C4-2B (cell line): ENCODE measurements at regions not wholly inside any gene's neighbourhood (a gene's known extent, or its start where the extent isn't known, plus 50 kb on each side); places are given as distances from the start of the nearest gene placed in this dataset.

Experiments
- H3K27ac ChIP-seq: fragments of 450-650 bp; 2 replicates; pipeline ENCODE4 v1.5.1; 2017
- CTCF ChIP-seq: fragments of 450-650 bp; conservative IDR thresholded peaks from 2 replicates; pipeline ENCODE4 v1.5.1; 2017; ENCODE audit warnings: mild to moderate bottlenecking
- ZFX ChIP-seq: fragments of 450-650 bp; IDR thresholded peaks from 2 replicates; pipeline ENCODE4 v1.6.1; 2017

GRCh38 chrX:5051831-5052491 is 1176.7 kb downstream of the NLGN4X start:
- H3K27ac ChIP-seq: no peak overlapping the region

DNA sequence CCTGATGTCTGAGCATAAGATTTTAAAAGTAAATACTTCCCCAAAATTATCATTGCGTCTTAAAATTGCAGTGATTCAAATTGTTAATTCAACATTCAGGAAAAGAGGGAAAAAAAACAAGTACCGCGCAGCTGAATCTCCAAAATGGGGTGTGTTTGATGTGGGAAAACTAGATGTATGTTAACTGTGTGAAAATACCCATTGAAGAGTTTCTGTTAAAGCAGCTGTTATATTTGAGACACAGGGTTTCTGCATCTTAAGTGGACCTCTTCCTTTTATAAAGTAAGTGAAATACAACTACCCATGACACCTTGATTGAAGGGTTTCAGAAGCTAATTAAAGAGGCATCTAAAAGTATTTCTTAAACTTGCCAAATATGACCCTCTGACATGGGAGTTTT is 1186.1 kb downstream of the NLGN4X start:
- TF ChIP-seq CTCF (no peak), ZFX (no peak)
- no peak overlapping the region for H3K27ac ChIP-seq

More at GRCh38 chrX:5051831-5052491, 1176.7 kb downstream of the NLGN4X start:
- TF ChIP-seq CTCF (no peak), ZFX (no peak)

DNA sequence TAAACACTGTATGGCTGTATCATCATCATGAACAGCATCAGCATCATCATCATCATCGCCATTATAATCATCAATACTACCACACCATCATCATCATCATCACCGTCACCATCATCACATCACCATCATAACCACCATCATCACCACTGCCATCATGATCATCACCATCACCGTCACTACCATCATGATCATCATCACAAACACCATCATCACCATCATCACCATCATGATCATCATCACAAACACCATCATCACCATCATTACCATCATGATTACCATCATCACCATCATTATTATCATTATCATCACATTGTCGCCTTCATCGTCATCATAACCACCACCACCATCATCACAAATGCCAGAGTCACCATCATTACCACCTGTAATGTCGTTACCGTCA is 1196.9 kb downstream of the NLGN4X start:
- TF ChIP-seq CTCF (no peak), ZFX (no peak)
- no peak overlapping the region for H3K27ac ChIP-seq

DNA sequence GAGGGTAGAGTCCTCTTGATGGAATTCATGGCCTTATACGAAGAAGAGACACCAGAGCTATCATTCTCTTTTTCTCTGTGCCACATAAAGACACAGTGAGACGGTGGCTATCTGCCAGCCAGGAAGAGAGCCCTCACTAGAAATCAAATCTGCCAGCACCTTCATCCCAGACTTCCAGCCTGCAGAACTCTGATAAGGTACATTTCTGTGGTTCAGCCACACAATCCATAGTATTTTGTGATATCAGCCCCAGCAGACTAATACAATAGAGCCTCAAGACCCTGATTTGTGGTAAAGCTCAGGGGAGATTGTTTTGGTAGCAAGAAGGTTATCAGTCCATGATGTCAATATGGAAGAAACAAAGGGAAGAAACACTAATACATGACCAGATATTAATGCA is 1213.2 kb downstream of the NLGN4X start:
- no peak overlapping the region for H3K27ac ChIP-seq
- TF ChIP-seq CTCF (no peak), ZFX (no peak)

GRCh38 chrX:4994855-4995254 is 1233.8 kb downstream of the NLGN4X start:
- no peak overlapping the region for H3K27ac ChIP-seq
- TF ChIP-seq CTCF (no peak), ZFX (no peak)

GRCh38 chrX:4978613-4979012 is 1250.1 kb downstream of the NLGN4X start:
- H3K27ac ChIP-seq: no peak overlapping the region
- no peak for TF ChIP-seq CTCF
- TF ChIP-seq ZFX: no peak

DNA sequence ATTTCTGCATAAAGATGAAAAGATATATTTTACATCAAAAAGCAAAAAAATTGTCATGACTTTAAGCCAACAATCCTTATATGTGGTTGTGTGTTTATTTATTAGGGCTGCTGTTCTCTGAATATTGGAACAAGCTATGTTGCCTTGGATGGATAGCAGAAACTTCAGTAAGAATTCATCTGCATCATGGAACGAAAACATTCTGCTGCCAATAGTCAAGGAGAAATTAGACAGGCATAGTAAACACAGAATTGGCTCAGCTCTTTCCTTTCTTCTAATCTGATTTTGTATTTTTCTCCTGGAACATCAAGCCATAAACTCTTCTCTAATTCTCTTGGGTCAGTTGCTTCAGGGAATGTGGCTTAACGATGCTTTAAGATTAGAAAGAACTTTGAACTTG is 1257.0 kb downstream of the NLGN4X start:
- no peak overlapping the region for H3K27ac ChIP-seq
- no peak for TF ChIP-seq CTCF
- TF ChIP-seq ZFX: no peak
